H1 (cell line): ENCODE measurements at regions not wholly inside any gene's neighbourhood (a gene's known extent, or its start where the extent isn't known, plus 50 kb on each side); places are given as distances from the start of the nearest gene placed in this dataset.

Experiments
- EZH2 ChIP-seq: fragments of 200-600 bp; sonication (generic); IDR thresholded peaks from 2 replicates; pipeline ENCODE4 v1.7.1; 2012; ENCODE audit warnings: low read depth, mild to moderate bottlenecking, moderate library complexity, low read length, inconsistent platforms; ENCODE audit not compliant: severe bottlenecking
- RNF2 ChIP-seq: fragments of 200-900, 300-1000 bp; sonication (generic); IDR thresholded peaks from 2 replicates; pipeline ENCODE4 v1.7.1; 2016; ENCODE audit warnings: borderline replicate concordance, low read depth, mild to moderate bottlenecking, antibody characterized with exemption, low read length; ENCODE audit not compliant: poor library complexity, severe bottlenecking; ENCODE audit errors: missing control alignments
- SIN3A ChIP-seq, 2 experiments: IDR thresholded peaks in 1 of 2; conservative IDR thresholded peaks in 1 of 2; 2 replicates each; pipeline ENCODE4 v1.6.1; 2011 to 2012; ENCODE audit warnings: low read length in 2 of 2, improper control_type of control experiment in 1 of 2, low read depth in 1 of 2, mild to moderate bottlenecking in 1 of 2

DNA sequence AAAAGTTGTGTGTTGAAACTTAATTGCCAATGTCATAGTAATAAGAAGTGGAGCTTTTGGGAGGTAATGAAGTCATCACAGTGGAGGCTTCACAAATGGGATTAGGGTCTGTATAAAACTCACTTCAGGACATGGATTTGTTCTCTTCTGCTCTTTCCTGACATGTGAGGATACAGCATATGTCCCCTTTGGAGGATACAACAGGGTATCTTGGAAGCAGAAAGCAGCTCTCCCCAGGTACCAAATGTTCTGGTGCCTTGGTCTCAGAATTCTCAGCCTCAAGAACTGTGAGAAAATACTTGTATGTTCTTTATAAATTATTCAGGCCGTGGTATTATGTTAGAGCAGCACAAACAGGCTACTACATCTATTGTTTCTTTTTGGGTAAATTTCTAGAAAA lies 210.9 kb downstream of the DIPK2A start (continued):
- TF ChIP-seq RNF2 (no peak), EZH2 (no peak), SIN3A (conservative IDR thresholded peaks at IDR 0.05 in 1 of 2, IDR thresholded peaks at IDR 0.05 in 1 of 2; ENCODE audit: low read depth in 1 of 2, low read length in 2 of 2) (no peak)
